Gastroesophageal sphincter (tissue), 4 donors: ENCODE measurements at regions not wholly inside any gene's neighbourhood (a gene's known extent, or its start where the extent isn't known, plus 50 kb on each side); places are given as distances from the start of the nearest gene placed in this dataset.

Source experiments
- ATAC-seq: fragments of 150-250 bp; one replicate; pipeline ENCODE4 v1.9.1; 2016; ENCODE audit warnings: mild to moderate bottlenecking, moderate library complexity
- H3K27ac ChIP-seq, 4 donors: fragments of 200-600 bp; sonication (generic) in 3 of 4; 1 replicate in 3 of 4; 2 replicates in 1 of 4; pipeline ENCODE4 v1.5.1; 2016 to 2019
- H3K27me3 ChIP-seq: fragments of 200-600 bp; sonication (generic); one replicate; pipeline ENCODE4 v1.5.1; 2019
- H3K36me3 ChIP-seq, 2 donors: fragments of 200-600 bp; sonication (generic); one replicate each; pipeline ENCODE4 v1.5.1; 2019; ENCODE audit warnings: control low read depth in 1 of 2
- H3K4me1 ChIP-seq, 3 donors: fragments of 200-600 bp; sonication (generic); 1 replicate in 2 of 3; 2 replicates in 1 of 3; pipeline ENCODE4 v1.5.1; 2016 to 2019; ENCODE audit warnings: control low read depth in 2 of 3
- H3K4me3 ChIP-seq, 2 donors: fragments of 200-600 bp; sonication (generic); one replicate each; pipeline ENCODE4 v1.5.1; 2019; ENCODE audit warnings: mild to moderate bottlenecking in 1 of 2, moderate library complexity in 1 of 2
- H3K9me3 ChIP-seq, 3 donors: fragments of 200-600 bp; sonication (generic); one replicate each; pipeline ENCODE4 v1.5.1; 2017 to 2019; ENCODE audit warnings: control low read depth in 2 of 3
- EP300 ChIP-seq: sonication (generic); formaldehyde crosslinking; IDR thresholded peaks from one replicate; pipeline ENCODE4 v1.6.1; 2017; ENCODE audit warnings: antibody characterized with exemption, mild to moderate bottlenecking
- POLR2A ChIP-seq, 2 donors: fragments of 450-650 bp; IDR thresholded peaks; one replicate each; pipeline ENCODE4 v1.6.1; 2017; ENCODE audit warnings: antibody characterized with exemption in 2 of 2, mild to moderate bottlenecking in 2 of 2, moderate library complexity in 1 of 2
- POLR2AphosphoS5 ChIP-seq: sonication (generic); formaldehyde crosslinking; IDR thresholded peaks from one replicate; pipeline ENCODE4 v1.6.1; 2017; ENCODE audit warnings: antibody characterized with exemption
- WGBS, 2 donors: methylation state at CpG; one replicate each; pipeline ENCODE4 v1.1.5; 2018; ENCODE audit warnings: low coverage in 1 of 2; 5-methylcytosine and 5-hydroxymethylcytosine counted together
- TF ChIP-seq, protein P1 (sequence below), 4 experiments: fragments of 200-600 bp in 2 of 4; fragments of 450-650 bp in 2 of 4; sonication (generic) in 1 of 4; IDR thresholded peaks; one replicate each; pipeline ENCODE4 v1.5.1; 2017 to 2019; ENCODE audit warnings: antibody characterized with exemption in 4 of 4, mild to moderate bottlenecking in 2 of 4, moderate library complexity in 2 of 4

DNA sequence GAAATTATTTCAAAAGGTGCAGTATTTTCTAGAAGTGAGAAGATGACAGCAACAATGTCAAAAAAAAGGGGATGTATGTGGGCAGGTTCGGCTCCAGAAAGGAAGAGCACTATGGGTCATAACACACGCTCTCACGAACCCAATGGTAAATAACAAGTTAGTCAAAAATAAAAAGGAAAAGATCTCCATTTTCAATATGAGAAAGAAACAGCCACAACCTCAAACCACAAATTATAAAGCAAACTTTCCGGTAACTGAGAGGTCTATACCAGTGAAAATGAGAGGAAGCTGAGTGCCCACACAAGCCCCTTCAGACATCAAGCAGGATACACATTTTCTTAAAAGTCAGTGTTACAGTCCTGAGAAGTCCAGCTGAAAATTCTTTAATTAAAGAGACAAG, 398.5 kb upstream of the RPS23 start:
- H3K27me3 ChIP-seq = no peaks in the 10 kb centered on the region
- H3K9me3 ChIP-seq = no peaks in the 10 kb centered on the region
- TF ChIP-seq, protein P1, sequence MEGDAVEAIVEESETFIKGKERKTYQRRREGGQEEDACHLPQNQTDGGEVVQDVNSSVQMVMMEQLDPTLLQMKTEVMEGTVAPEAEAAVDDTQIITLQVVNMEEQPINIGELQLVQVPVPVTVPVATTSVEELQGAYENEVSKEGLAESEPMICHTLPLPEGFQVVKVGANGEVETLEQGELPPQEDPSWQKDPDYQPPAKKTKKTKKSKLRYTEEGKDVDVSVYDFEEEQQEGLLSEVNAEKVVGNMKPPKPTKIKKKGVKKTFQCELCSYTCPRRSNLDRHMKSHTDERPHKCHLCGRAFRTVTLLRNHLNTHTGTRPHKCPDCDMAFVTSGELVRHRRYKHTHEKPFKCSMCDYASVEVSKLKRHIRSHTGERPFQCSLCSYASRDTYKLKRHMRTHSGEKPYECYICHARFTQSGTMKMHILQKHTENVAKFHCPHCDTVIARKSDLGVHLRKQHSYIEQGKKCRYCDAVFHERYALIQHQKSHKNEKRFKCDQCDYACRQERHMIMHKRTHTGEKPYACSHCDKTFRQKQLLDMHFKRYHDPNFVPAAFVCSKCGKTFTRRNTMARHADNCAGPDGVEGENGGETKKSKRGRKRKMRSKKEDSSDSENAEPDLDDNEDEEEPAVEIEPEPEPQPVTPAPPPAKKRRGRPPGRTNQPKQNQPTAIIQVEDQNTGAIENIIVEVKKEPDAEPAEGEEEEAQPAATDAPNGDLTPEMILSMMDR (IDR thresholded peaks at IDR 0.05) = no peak
- no peak for TF ChIP-seq POLR2A (IDR thresholded peaks at IDR 0.05)
- no peak for TF ChIP-seq POLR2AphosphoS5
- no peak for TF ChIP-seq EP300
- no peak overlapping the region for H3K4me3 ChIP-seq
- no peak overlapping the region for H3K27ac ChIP-seq
- H3K4me1 ChIP-seq = no peaks in the 10 kb centered on the region
- no peaks in the 10 kb centered on the region for H3K36me3 ChIP-seq
- ATAC-seq = no peak
- 85 to 86% methylated on average over 3 to 4 of the region's 4 CpGs for WGBS, 2 donors

DNA sequence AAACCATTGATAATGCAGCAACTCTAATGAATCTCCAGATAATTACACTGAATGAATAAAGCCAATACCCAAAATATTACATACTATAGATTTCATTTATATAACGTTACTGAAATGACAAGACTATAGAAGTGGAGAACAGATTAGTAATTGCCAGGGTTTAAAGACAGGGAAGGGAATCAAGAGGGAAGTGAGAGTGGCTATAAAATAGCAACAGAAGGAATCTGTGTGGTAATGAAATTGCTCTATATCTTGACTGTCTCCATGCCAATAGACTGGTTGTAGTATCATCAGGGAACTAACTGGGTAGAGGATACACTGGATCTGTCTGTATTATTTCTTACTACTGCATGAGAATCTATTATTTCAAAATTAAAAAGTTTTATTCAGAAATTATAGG, 396.5 kb upstream of the RPS23 start:
- Histone ChIP-seq H3K36me3 (no peaks in the 10 kb centered on the region), H3K27ac (no peak overlapping the region), H3K9me3 (no peaks in the 10 kb centered on the region), H3K27me3 (no peaks in the 10 kb centered on the region), H3K4me3 (no peak overlapping the region), H3K4me1 (no peaks in the 10 kb centered on the region)
- TF ChIP-seq POLR2AphosphoS5 (no peak), EP300 (no peak), POLR2A (IDR thresholded peaks at IDR 0.05) (no peak)
- TF ChIP-seq, protein P1 (IDR thresholded peaks at IDR 0.05) = no peak
- ATAC-seq = no peak
- 71 to 80% methylated on average over 1 of the region's 1 CpG for WGBS, 2 donors

DNA sequence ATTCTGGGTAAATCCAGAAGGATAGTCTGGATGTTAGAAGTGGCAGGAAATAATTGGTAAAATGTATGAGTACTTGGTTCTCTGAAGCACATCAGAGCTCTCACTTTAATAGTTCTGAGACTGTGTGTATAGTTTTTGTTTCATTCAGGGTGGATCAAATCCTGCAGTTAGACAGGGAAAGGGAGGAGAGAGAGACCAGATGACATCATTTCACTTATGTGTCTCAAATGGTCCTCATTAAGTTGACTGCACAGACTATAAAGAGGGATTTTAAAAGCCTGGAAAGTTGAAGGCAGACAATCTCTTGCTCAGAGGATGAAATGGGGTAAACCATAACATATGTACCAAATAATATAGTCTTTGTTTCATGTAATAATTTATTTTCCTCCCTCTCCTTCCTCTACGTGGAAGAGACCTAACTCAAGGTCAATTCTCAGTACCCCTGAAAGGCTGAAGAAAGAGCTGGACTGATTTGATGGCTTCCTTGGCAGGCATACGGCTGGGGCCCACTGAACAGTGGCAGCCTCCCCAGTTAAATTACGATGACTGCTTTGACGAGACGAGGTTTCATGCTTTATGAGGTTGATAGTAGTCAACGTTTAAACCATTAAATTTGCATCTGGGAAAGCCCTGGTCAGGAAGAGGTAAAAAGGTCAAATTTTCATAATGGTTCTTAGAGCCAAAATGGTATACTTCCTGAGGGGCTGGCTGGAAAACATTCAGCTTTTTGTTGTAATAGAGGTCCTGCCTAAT, 395.1 kb upstream of the RPS23 start:
- Histone ChIP-seq H3K27ac (no peak overlapping the region), H3K27me3 (no peaks in the 10 kb centered on the region), H3K4me3 (no peak overlapping the region), H3K9me3 (no peaks in the 10 kb centered on the region), H3K36me3 (no peaks in the 10 kb centered on the region), H3K4me1 (no peaks in the 10 kb centered on the region)
- ATAC-seq = no peak
- TF ChIP-seq EP300 (no peak), POLR2AphosphoS5 (no peak), POLR2A (IDR thresholded peaks at IDR 0.05) (no peak)
- TF ChIP-seq, protein P1 (IDR thresholded peaks at IDR 0.05) = no peak
- WGBS, 2 donors = 42 to 60% methylated on average over 6 of the region's 6 CpGs

GRCh38 chr5:82670692-82671091, 392.5 kb upstream of the RPS23 start:
- 79 to 100% methylated on average over 3 of the region's 3 CpGs for WGBS, 2 donors
- no peaks in the 10 kb centered on the region for H3K36me3 ChIP-seq
- H3K9me3 ChIP-seq = no peaks in the 10 kb centered on the region
- TF ChIP-seq POLR2A (IDR thresholded peaks at IDR 0.05) = no peak
- TF ChIP-seq EP300 = no peak
- TF ChIP-seq, protein P1 (IDR thresholded peaks at IDR 0.05) = no peak
- no peak for TF ChIP-seq POLR2AphosphoS5
- H3K4me3 ChIP-seq = no peak overlapping the region
- no peak overlapping the region for H3K27ac ChIP-seq
- H3K4me1 ChIP-seq = no peaks in the 10 kb centered on the region
- no peak for ATAC-seq
- no peaks in the 10 kb centered on the region for H3K27me3 ChIP-seq

DNA sequence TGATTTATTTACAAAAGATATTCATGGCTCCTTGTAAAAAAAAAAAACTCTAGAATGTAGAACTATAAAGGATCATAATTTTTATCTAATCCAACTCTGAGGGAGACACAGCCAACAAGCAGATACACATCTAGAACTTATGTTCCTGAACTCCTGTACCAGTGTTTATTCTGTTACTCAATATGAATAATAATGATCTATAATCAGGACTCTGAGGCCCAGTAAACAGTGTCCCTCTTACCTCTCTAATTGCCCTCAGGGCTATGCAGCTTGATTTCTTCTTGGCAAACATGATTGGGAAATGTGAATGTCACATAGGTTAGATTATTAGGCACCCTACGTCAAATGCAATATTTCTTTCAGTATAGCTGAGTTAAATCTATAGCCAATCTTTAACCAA, 391.6 kb upstream of the RPS23 start:
- Histone ChIP-seq H3K36me3 (no peaks in the 10 kb centered on the region), H3K4me3 (no peak overlapping the region), H3K27me3 (no peaks in the 10 kb centered on the region), H3K27ac (no peak overlapping the region), H3K4me1 (no peaks in the 10 kb centered on the region), H3K9me3 (no peaks in the 10 kb centered on the region)
- TF ChIP-seq EP300 = no peak
- no peak for TF ChIP-seq POLR2AphosphoS5
- TF ChIP-seq POLR2A (IDR thresholded peaks at IDR 0.05) = no peak
- TF ChIP-seq, protein P1 (IDR thresholded peaks at IDR 0.05) = no peak
- 63 to 100% methylated on average over 1 of the region's 1 CpG for WGBS, 2 donors
- no peak for ATAC-seq
